ENCODE measurements at regions not wholly inside any gene's neighbourhood (a gene's known extent, or its start where the extent isn't known, plus 50 kb on each side); places are given as distances from the start of the nearest gene placed in this dataset.
A peak's percentile ranks its signal among the peaks of the same experiment; 100 is the strongest.
"Not testable (repeated sequence)": the region's sequence is repeated elsewhere in the genome, so short reads cannot be mapped to it uniquely, and the experiment has no call there.

DNA sequence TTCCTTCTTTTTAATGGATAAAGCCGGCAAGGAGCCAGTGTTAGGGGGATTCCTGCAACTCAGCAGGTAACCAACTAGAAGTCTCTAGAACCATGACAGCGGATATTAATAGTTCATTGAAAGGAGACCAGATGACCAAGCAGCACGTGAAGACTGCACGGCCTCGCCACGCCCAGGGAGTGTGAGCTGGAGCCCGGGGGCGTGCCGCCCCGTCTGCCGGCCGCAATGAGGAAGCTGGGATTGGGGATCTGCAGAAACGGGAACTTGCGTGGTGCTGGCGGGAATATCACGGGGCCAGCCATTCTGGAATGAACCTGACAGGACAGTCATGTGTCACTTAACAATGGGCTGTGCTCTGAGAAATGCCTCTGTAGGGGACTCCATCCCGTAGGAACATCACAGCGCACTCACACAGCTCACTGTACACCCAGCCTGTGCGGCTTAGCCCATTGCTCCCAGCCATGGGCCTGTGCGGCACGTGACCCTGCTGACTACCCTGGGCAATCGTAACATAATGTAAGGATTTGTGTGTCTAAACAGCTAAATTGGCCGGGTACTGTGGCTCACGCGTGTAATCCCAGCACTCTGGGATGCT, 4092.8 kb upstream of the TPTE start:
- H3K27me3 Mint-ChIP-seq; H3K36me3 Mint-ChIP-seq (ENCODE audit: low read depth); POLR2A ChIA-PET; ATAC-seq; intact Hi-C loops (cut with DNase I, micrococcal nuclease); H3K4me1 Mint-ChIP-seq; H3K9me3 Mint-ChIP-seq (ENCODE audit: low read depth); DNase-seq; CTCF ChIA-PET; H3K4me3 Mint-ChIP-seq; H3K27ac Mint-ChIP-seq: not testable (repeated sequence)

DNA sequence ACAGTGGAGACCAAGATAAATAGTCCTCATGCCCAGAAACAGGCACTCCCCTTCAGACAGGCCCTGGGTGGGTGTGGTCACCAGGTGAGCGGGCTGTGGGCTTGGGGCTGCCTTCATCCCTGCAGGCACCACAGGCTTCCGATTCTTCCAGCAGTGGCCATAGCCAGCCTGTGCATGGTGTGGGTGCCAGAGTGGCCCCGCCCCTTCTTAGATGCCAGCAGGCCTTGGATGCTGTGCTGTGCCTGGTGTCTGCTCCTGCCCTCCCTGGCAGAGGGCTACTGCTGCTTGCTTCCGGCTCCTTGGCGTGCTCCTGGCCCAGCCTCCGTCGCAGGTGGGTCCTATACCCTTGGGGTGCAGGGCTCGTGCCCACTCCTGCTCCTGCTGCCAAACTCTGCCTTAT, 4091.5 kb upstream of the TPTE start:
- POLR2A ChIA-PET; H3K27me3 Mint-ChIP-seq; H3K27ac Mint-ChIP-seq; ATAC-seq; H3K4me3 Mint-ChIP-seq; DNase-seq; H3K4me1 Mint-ChIP-seq; H3K9me3 Mint-ChIP-seq (ENCODE audit: low read depth); intact Hi-C loops (cut with DNase I, micrococcal nuclease); CTCF ChIA-PET; H3K36me3 Mint-ChIP-seq (ENCODE audit: low read depth): not testable (repeated sequence)

DNA sequence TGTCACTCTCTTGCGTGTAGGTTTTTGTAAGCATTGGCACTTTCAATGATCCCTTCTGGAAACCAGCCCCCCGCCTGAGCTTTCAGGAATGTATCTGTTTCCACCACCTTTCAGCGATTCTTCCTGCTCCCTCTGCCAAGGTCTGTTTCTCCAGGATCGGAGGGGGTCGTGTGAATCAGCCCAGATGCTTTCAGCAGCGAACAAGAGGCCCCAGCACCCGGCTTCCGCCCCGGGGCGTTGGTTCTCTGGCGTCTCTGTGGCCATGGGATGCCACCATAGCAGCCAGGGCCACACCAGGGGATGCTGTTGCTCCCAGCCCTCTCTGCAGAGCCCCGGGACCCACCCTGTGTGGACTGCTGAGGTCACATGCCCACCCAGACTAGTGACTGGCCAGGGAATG, 4088.2 kb upstream of the TPTE start:
- POLR2A ChIA-PET; H3K36me3 Mint-ChIP-seq (ENCODE audit: low read depth); H3K4me3 Mint-ChIP-seq; H3K27me3 Mint-ChIP-seq; H3K27ac Mint-ChIP-seq; CTCF ChIA-PET; H3K9me3 Mint-ChIP-seq (ENCODE audit: low read depth); H3K4me1 Mint-ChIP-seq; intact Hi-C loops (cut with DNase I, micrococcal nuclease); DNase-seq; ATAC-seq: not testable (repeated sequence)

DNA sequence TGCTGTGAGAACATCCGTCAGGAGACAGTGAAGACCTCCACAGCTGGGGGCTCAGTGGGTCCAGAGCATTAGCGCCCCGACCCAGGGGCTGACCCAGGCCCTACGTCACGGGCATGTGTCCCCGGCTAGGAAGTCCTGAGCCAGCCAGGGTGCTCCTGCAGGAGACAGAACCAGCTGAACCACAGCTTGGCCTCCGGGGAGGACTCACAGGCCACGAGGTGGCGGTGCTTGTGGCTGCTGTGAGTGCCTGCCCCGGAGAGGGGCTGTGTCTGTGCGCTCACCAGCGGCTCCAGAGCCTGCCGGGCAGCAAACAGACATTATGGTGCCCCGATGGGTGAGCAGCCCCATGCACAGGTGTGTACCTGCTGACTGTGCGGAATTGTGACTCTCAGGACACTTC, 4085.2 kb upstream of the TPTE start:
- H3K36me3 Mint-ChIP-seq (ENCODE audit: low read depth); CTCF ChIA-PET; H3K27ac Mint-ChIP-seq; DNase-seq; H3K4me3 Mint-ChIP-seq; ATAC-seq; intact Hi-C loops (cut with DNase I, micrococcal nuclease); H3K27me3 Mint-ChIP-seq; H3K4me1 Mint-ChIP-seq; POLR2A ChIA-PET; H3K9me3 Mint-ChIP-seq (ENCODE audit: low read depth): not testable (repeated sequence)

DNA sequence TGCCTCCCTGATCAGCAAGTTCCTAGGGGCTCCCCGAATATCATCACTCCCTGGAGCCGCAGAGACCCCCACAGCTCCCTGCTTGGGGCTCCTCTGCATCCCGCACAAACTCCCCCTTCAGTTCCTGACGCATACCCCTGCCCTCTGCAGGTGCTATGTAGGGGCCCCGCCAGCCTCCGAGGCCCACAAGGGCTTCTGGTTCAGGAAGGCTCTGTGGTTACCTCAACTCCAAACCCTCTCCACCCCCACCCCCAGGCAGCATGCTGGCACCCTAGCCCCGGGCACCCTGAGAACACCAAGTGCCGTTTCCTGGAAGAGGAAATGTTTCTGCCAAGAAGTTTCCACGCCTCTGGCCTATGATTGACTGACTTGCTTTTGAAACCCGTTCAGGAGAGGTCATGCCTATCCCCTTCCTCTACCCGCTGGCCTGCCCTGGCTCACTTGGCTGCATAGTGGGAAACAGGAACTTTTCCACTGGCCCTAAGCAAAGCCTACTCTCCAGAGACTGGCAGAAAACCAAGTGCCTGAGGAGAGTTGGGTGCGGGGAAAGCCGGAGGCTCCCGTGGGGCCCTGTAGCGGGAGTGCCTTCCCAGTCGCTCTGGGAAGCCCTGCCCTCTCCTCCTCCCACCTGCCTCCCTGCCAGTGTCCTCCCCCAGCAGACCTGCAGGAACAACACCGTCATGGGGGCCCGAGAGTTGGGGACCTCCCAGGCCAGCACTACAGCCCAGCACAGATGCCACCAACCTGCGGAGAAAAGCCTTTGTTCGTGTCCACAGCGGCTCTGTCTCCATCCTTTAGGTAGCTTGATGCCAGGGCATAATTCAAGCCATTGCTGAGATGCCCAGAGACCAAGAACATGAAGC, 4084.2 kb upstream of the TPTE start:
- DNase-seq = peak; percentile 7
- H3K36me3 Mint-ChIP-seq (ENCODE audit: low read depth); intact Hi-C loops (cut with DNase I, micrococcal nuclease); H3K4me3 Mint-ChIP-seq; POLR2A ChIA-PET; H3K9me3 Mint-ChIP-seq (ENCODE audit: low read depth); H3K4me1 Mint-ChIP-seq; CTCF ChIA-PET; H3K27me3 Mint-ChIP-seq: not testable (repeated sequence)
- H3K27ac Mint-ChIP-seq = peak overlapping the region; percentile 65
- peak; percentile 64 for ATAC-seq

DNA sequence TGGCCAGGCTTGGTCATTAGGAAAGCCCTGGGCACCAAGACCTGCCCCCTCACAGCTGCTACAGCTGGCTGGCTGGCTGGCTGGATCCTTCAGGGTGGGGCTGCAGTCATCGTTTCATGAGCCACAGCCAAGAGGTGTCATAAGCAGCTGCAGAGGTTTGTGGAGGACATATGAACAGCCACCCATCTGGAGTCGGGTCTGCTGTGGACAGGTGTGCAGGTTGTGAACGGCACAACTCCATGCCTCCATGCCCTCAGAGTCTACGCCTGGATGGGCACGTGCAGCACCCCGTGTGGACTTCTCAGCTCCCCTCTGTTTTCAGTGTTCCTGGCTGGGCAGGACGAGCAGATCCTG, 4083.6 kb upstream of the TPTE start:
- intact Hi-C loops (cut with DNase I, micrococcal nuclease); H3K27ac Mint-ChIP-seq; CTCF ChIA-PET; H3K4me1 Mint-ChIP-seq; H3K9me3 Mint-ChIP-seq (ENCODE audit: low read depth); H3K27me3 Mint-ChIP-seq; POLR2A ChIA-PET; H3K4me3 Mint-ChIP-seq; H3K36me3 Mint-ChIP-seq (ENCODE audit: low read depth): not testable (repeated sequence)
- ATAC-seq (peak; percentile 57), DNase-seq (peak; percentile 3)

DNA sequence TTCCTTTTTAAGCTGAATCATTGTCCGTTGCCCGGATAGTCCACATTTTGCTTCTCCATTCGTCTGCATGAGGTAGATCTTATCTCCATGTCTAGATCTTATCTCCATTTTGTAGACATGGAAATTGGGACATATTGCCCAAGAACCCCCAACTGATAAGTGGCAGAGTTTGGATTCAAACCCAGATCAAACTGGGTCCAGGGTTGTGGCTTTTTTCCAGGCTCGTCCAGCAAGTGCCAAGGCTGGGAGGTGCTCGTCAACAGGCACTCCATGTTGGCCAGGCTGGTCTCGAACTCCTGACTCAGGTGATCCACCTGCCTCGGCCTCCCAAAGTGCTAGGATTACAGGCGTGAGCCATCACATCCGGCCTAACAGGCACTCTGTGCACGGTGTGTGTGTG, 4082.3 kb upstream of the TPTE start:
- intact Hi-C loops (cut with DNase I, micrococcal nuclease); H3K9me3 Mint-ChIP-seq (ENCODE audit: low read depth); H3K27ac Mint-ChIP-seq; CTCF ChIA-PET; H3K4me3 Mint-ChIP-seq; POLR2A ChIA-PET; H3K4me1 Mint-ChIP-seq; H3K36me3 Mint-ChIP-seq (ENCODE audit: low read depth); DNase-seq; H3K27me3 Mint-ChIP-seq; ATAC-seq: not testable (repeated sequence)

DNA sequence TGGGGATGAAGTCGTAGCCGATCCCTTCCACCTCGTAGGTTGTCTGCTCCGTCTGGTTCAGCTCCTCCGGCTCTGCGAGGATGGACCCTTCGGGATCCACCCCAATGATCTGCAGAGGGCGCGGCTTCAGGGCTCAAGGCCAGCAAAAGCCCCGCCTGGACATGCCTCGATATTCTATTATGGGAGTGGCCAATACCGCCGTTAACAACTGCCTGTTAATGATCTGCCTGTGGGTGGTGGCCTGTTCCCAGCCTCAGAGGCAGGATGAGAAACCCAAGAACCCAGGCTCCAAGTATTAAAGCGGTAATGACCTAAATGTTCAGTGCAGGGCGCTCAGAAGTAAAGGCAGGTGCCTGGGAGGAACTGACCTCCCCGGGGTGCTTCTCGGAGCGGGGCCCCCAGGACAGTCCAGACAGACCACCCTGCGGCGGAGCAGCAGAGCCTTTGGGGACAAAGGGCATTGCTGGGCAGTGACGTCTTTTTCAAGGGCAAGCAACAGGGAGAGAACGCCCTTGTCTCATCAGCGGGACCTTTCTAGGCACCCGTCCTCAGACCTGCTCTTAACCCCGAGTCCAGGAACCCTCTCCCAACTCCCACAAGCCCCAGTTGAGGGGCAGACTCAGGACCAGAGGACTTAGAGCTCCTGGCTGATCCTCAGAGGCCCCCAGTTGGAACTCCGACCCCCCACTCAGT, 4066.6 kb upstream of the TPTE start:
- DNase-seq; H3K9me3 Mint-ChIP-seq (ENCODE audit: low read depth); intact Hi-C loops (cut with DNase I, micrococcal nuclease); H3K4me1 Mint-ChIP-seq; H3K27me3 Mint-ChIP-seq; CTCF ChIA-PET; H3K27ac Mint-ChIP-seq; POLR2A ChIA-PET; ATAC-seq; H3K36me3 Mint-ChIP-seq (ENCODE audit: low read depth); H3K4me3 Mint-ChIP-seq: not testable (repeated sequence)

DNA sequence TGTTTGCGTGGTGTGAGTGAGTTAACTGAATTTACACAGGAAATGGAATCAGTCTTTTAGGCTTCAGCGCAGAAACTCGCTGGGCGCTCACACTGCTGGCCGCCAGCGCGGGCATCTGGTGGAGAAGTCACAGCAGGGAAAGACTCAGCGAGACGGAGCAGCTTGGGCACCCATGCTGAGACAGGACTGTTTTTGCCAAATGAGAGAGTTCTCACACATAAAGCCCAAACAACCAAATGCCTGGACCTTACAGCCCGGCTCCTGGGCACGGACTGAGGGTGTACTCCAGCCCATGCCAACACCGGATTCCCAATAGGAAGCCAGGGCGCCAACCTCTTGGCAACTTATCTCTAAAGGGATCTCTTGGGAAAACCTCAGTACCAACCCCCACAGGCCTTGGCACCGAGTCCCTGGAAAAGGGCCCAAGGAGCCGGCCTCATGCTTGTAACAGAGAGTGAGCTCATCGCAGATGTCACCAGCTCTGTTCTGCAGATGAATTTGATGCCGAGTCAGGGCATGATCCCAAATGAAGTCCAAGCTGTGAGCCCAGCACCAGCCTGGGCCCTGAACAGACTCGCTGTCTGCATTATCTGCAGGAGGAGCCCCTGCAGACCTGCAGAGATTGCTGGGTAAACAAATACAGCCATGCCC, 4065.2 kb upstream of the TPTE start:
- H3K9me3 Mint-ChIP-seq (ENCODE audit: low read depth); H3K36me3 Mint-ChIP-seq (ENCODE audit: low read depth); DNase-seq; H3K27me3 Mint-ChIP-seq; H3K27ac Mint-ChIP-seq; ATAC-seq; CTCF ChIA-PET; H3K4me3 Mint-ChIP-seq; POLR2A ChIA-PET; H3K4me1 Mint-ChIP-seq; intact Hi-C loops (cut with DNase I, micrococcal nuclease): not testable (repeated sequence)

DNA sequence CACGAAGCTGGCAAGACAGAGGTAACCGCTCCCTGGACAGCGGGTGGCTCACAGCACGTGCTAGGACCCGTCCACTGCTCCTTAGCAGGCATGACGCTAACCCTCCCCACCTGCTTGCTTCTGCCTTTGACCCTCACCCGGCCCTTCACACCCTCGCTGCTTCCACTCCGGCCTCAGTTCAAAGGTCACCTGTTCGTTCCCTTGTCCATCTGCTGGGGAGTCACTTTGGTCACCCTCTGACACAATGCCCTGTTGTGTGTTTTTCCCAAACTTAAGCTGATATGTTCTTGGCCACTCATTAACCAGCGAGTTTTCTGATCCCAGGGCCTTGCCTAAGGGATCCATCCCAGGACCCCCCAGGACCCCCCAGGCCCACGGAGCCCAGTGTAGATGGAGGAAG, 4061.6 kb upstream of the TPTE start:
- DNase-seq; CTCF ChIA-PET; ATAC-seq; H3K4me1 Mint-ChIP-seq; POLR2A ChIA-PET; H3K27me3 Mint-ChIP-seq; H3K27ac Mint-ChIP-seq; intact Hi-C loops (cut with DNase I, micrococcal nuclease); H3K4me3 Mint-ChIP-seq; H3K9me3 Mint-ChIP-seq (ENCODE audit: low read depth); H3K36me3 Mint-ChIP-seq (ENCODE audit: low read depth): not testable (repeated sequence)

DNA sequence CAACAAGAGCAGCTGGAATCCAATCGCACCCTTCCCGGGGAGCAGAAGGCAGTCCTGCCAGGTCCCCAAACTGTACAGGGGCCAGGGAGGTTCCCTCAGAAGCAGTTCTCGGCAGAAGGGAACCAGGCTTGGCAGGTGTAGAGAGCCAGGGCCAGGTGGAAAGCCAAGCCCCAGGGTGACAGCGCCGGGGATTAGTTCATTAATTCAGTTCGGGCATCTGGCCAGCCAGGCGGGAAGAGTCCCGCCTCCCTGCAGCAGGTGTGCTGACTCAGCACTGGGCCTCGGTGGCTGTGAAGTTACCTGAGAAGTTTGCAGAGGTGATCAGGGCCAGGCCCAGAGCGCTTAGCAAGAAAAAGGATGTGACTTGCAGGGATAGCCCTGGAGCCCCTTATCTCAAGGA, 4060.0 kb upstream of the TPTE start:
- H3K36me3 Mint-ChIP-seq (ENCODE audit: low read depth); intact Hi-C loops (cut with DNase I, micrococcal nuclease); H3K9me3 Mint-ChIP-seq (ENCODE audit: low read depth); CTCF ChIA-PET; H3K27me3 Mint-ChIP-seq; H3K27ac Mint-ChIP-seq; DNase-seq; POLR2A ChIA-PET; H3K4me3 Mint-ChIP-seq; H3K4me1 Mint-ChIP-seq; ATAC-seq: not testable (repeated sequence)

DNA sequence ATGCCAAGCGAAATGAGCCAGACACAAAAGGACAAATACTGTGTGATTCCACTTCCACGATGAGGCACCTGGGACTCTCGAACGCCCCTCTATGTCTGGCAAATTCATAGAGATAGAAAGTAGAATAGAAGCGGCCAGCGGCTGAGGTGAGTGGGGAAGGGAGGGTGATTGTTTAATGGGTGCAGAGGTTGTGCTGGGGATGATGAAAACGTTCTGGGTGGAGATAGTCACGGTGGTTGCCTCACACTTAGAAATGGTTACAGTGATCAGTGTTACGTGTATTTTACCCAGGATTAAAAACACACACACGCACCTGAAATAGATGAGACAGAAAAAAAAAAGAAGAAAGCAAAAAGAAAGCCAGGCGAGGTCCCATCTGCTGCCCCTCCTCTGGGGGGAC, 4057.0 kb upstream of the TPTE start:
- H3K36me3 Mint-ChIP-seq (ENCODE audit: low read depth); POLR2A ChIA-PET; H3K4me3 Mint-ChIP-seq: not testable (repeated sequence)

More for the DNA sequence above, 4057.0 kb upstream of the TPTE start:
- DNase-seq; CTCF ChIA-PET; intact Hi-C loops (cut with DNase I, micrococcal nuclease); H3K27ac Mint-ChIP-seq; ATAC-seq; H3K9me3 Mint-ChIP-seq (ENCODE audit: low read depth); H3K27me3 Mint-ChIP-seq; H3K4me1 Mint-ChIP-seq: not testable (repeated sequence)
